ENCODE measurements at regions not wholly inside any gene's neighbourhood (a gene's known extent, or its start where the extent isn't known, plus 50 kb on each side); places are given as distances from the start of the nearest gene placed in this dataset.
"Not testable (repeated sequence)": the region's sequence is repeated elsewhere in the genome, so short reads cannot be mapped to it uniquely, and the experiment has no call there.

DNA sequence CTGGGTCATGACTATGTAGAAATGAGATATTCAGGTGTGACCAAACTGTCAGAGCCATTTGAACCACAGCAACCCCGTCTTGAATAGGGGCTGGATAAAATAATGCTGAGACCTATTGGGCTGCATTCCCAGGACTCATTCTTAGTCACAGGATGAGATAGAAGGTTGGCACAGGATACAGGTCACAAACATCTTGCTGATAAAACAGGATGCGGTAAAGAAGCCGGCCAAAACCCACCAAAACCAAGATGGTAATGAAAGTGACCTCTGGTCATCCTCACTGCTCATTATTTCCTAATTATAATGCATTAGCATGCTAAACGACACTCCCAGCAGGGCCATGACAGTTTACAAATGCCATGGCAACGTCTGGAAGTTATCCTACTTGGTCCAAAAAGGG, 545.5 kb downstream of the TMEM114 start:
- Mint-ChIP-seq H3K4me1 (ENCODE audit: low read depth) (no peaks in the 10 kb centered on the region), H3K27ac (no peak overlapping the region), H3K36me3 (ENCODE audit: low read depth) (no peaks in the 10 kb centered on the region), H3K9me3 (peaks cover 8% of the 10 kb centered on the region), H3K4me3 (no peak overlapping the region), H3K27me3 (no peaks in the 10 kb centered on the region)
- Histone ChIP-seq H3K27ac (ENCODE audit: low read depth in 1 of 2, low read length in 2 of 2) (no peak overlapping the region), H3K4me3 (ENCODE audit: low read length) (no peak overlapping the region), H3K36me3 (ENCODE audit: insufficient read depth, low read length) (no peaks in the 10 kb centered on the region), H3K27me3 (ENCODE audit: control insufficient read depth in 1 of 2, insufficient read depth in 2 of 2, low read length in 2 of 2) (no peaks in the 10 kb centered on the region), H3K9me3 (ENCODE audit: control insufficient read depth in 1 of 2, insufficient read depth in 1 of 2, low read length in 2 of 2) (peaks cover 3 to 19% of the 10 kb centered on the region in 2 experiments), H3K4me1 (ENCODE audit: insufficient read depth, low read length) (no peaks in the 10 kb centered on the region)
- no peak for TF ChIP-seq CTCF (IDR thresholded peaks at IDR 0.05)
- ATAC-seq (ENCODE audit: poor library complexity), result no peak
- CTCF ChIA-PET, result no interaction called here
- DNase-seq, result no peak
- intact Hi-C loops (cut with DNase I, micrococcal nuclease), result no loop called here
- POLR2A ChIA-PET, result no interaction called here

DNA sequence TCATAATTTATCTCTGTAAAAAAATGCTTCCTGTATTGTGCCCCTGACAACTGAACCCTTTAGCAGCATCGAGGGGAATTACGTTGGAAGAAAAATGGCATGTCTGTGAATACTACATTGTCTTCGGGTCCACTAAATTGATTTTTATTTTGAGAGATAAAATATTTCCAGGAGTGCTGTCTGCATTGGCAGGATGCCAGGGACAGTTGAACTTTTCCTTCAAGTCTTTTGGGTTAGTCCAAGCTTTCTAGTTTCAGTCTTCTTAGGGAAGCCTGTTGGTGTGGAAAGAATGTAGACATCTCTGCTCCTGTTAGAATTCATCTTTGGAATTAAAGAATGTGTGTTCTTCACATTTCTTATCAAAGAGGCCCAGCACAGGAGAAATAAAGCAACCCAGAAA, 557.9 kb downstream of the TMEM114 start:
- ATAC-seq (ENCODE audit: poor library complexity) (no peak), DNase-seq (no peak)
- H3K4me1 Mint-ChIP-seq (ENCODE audit: low read depth), result no peaks in the 10 kb centered on the region
- Histone ChIP-seq H3K9me3 (ENCODE audit: control insufficient read depth in 1 of 2, insufficient read depth in 1 of 2, low read length in 2 of 2) (peaks cover 0 to 4% of the 10 kb centered on the region in 2 experiments), H3K4me1 (ENCODE audit: insufficient read depth, low read length) (no peaks in the 10 kb centered on the region), H3K27me3 (ENCODE audit: control insufficient read depth in 1 of 2, insufficient read depth in 2 of 2, low read length in 2 of 2) (no peaks in the 10 kb centered on the region), H3K36me3 (ENCODE audit: insufficient read depth, low read length) (no peaks in the 10 kb centered on the region), H3K27ac (ENCODE audit: low read depth in 1 of 2, low read length in 2 of 2) (no peak overlapping the region), H3K4me3 (ENCODE audit: low read length) (no peak overlapping the region)
- no peak for TF ChIP-seq CTCF (IDR thresholded peaks at IDR 0.05)
- no peak overlapping the region for H3K27ac Mint-ChIP-seq
- no peak overlapping the region for H3K4me3 Mint-ChIP-seq
- H3K27me3 Mint-ChIP-seq, result no peaks in the 10 kb centered on the region
- POLR2A ChIA-PET, result no interaction called here
- peaks cover 17% of the 10 kb centered on the region for H3K9me3 Mint-ChIP-seq
- H3K36me3 Mint-ChIP-seq (ENCODE audit: low read depth), result no peaks in the 10 kb centered on the region
- intact Hi-C loops (cut with DNase I, micrococcal nuclease), result no loop called here
- CTCF ChIA-PET, result no interaction called here

GRCh38 chr16:8030004-8030403, 560.3 kb downstream of the TMEM114 start:
- peaks cover 22% of the 10 kb centered on the region for H3K9me3 Mint-ChIP-seq
- DNase-seq; H3K27ac Mint-ChIP-seq; H3K4me3 Mint-ChIP-seq; H3K4me1 ChIP-seq (ENCODE audit: insufficient read depth, low read length); H3K27me3 Mint-ChIP-seq; H3K36me3 ChIP-seq (ENCODE audit: insufficient read depth, low read length); H3K36me3 Mint-ChIP-seq (ENCODE audit: low read depth); H3K27ac ChIP-seq (ENCODE audit: low read depth in 1 of 2, low read length in 2 of 2); ATAC-seq (ENCODE audit: poor library complexity); H3K9me3 ChIP-seq (ENCODE audit: control insufficient read depth in 1 of 2, insufficient read depth in 1 of 2, low read length in 2 of 2); H3K4me3 ChIP-seq (ENCODE audit: low read length); CTCF ChIA-PET; POLR2A ChIA-PET; H3K4me1 Mint-ChIP-seq (ENCODE audit: low read depth); H3K27me3 ChIP-seq (ENCODE audit: control insufficient read depth in 1 of 2, insufficient read depth in 2 of 2, low read length in 2 of 2); intact Hi-C loops (cut with DNase I, micrococcal nuclease): not testable (repeated sequence)

DNA sequence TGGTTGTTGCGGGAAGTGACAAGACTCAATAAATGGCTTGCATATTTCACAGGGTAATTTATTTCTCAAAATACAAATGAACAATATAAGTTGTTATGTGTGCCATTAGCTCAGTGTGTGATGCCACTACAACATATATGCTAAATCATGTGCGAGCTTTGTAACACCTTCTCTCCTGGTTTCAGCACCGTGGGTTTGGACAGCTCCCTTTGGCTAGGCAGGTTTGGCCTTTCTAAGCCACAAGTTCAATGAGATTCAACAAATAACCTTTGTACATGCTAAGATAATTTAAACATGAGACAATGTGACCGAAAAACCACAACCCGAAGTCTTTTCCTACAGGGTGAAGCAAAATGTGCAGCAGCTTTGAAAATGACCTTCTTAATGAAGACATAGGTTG, 563.9 kb downstream of the TMEM114 start:
- no peaks in the 10 kb centered on the region for H3K27me3 Mint-ChIP-seq
- intact Hi-C loops (cut with DNase I, micrococcal nuclease), result no loop called here
- DNase-seq, result no peak
- H3K9me3 Mint-ChIP-seq, result peaks cover 26% of the 10 kb centered on the region
- ChIA-PET POLR2A (no interaction called here), CTCF (no interaction called here)
- no peak for TF ChIP-seq CTCF (IDR thresholded peaks at IDR 0.05)
- Histone ChIP-seq H3K36me3 (ENCODE audit: insufficient read depth, low read length) (no peaks in the 10 kb centered on the region), H3K4me1 (ENCODE audit: insufficient read depth, low read length) (no peaks in the 10 kb centered on the region), H3K9me3 (ENCODE audit: control insufficient read depth in 1 of 2, insufficient read depth in 1 of 2, low read length in 2 of 2) (peaks cover 0 to 8% of the 10 kb centered on the region in 2 experiments), H3K4me3 (ENCODE audit: low read length) (no peak overlapping the region), H3K27me3 (ENCODE audit: control insufficient read depth in 1 of 2, insufficient read depth in 2 of 2, low read length in 2 of 2) (no peaks in the 10 kb centered on the region), H3K27ac (ENCODE audit: low read depth in 1 of 2, low read length in 2 of 2) (no peak overlapping the region)
- no peak overlapping the region for H3K27ac Mint-ChIP-seq
- ATAC-seq (ENCODE audit: poor library complexity), result no peak
- H3K4me1 Mint-ChIP-seq (ENCODE audit: low read depth), result no peaks in the 10 kb centered on the region
- no peaks in the 10 kb centered on the region for H3K36me3 Mint-ChIP-seq (ENCODE audit: low read depth)
- no peak overlapping the region for H3K4me3 Mint-ChIP-seq

All from CD4-positive, alpha-beta T cell (primary cell).